Thyroid gland (tissue), 1 donor: ENCODE measurements at regions not wholly inside any gene's neighbourhood (a gene's known extent, or its start where the extent isn't known, plus 50 kb on each side); places are given as distances from the start of the nearest gene placed in this dataset. TPM values are rescaled to one million over a fixed set of nuclear protein-coding genes. Genes with fewer than 3 reads are reported as not detected.

Source experiments
- small RNA-seq: library from RNA; depleted of rRNA; stranded (forward); fragments of <200 nt; gene quantifications from one replicate; pipeline ENCODE3, GENCODE V24; 2016

Small RNAs in the stretch of these regions (small RNA-seq; reads per million reads assigned to genes)
- gene RF00002 (not detected), gene RF00019 (not detected)
